ENCODE measurements at regions not wholly inside any gene's neighbourhood (a gene's known extent, or its start where the extent isn't known, plus 50 kb on each side); places are given as distances from the start of the nearest gene placed in this dataset.

DNA sequence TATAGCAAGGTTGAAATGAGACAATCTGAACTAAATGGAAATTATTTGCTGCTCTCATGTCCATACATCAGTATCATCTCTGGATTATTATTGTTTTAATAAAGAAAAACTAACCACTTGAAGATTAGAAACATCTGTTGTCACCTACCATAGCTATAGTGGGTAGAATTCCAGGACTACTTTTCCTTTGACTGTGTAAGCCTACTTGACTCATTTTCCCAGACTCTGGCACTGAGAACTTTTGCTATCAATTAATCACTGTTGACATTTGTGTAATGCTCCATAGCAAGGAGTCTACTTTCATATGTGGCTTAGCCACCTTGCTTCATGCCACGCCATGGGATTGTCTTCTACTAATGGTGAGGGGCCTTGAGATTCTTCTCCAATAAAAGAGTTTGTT, 59.9 kb upstream of the ARRDC3 start:
- DNase-seq (no peak), ATAC-seq (no peak)
- WGBS, 2 donors: 97% methylated on average over 1 of the region's 1 CpG
- intact Hi-C loops (cut with DNase I): no loop called here
- TF ChIP-seq, protein P1, sequence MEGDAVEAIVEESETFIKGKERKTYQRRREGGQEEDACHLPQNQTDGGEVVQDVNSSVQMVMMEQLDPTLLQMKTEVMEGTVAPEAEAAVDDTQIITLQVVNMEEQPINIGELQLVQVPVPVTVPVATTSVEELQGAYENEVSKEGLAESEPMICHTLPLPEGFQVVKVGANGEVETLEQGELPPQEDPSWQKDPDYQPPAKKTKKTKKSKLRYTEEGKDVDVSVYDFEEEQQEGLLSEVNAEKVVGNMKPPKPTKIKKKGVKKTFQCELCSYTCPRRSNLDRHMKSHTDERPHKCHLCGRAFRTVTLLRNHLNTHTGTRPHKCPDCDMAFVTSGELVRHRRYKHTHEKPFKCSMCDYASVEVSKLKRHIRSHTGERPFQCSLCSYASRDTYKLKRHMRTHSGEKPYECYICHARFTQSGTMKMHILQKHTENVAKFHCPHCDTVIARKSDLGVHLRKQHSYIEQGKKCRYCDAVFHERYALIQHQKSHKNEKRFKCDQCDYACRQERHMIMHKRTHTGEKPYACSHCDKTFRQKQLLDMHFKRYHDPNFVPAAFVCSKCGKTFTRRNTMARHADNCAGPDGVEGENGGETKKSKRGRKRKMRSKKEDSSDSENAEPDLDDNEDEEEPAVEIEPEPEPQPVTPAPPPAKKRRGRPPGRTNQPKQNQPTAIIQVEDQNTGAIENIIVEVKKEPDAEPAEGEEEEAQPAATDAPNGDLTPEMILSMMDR (IDR thresholded peaks at IDR 0.05): no peak
- no peaks in the 10 kb centered on the region for H3K36me3 ChIP-seq
- no peaks in the 10 kb centered on the region for H3K4me1 ChIP-seq
- no peak overlapping the region for H3K27ac ChIP-seq
- H3K9me3 ChIP-seq: peaks cover 0 to 5% (median 0%) of the 10 kb centered on the region in 11 donors
- H3K4me3 ChIP-seq: no peak overlapping the region
- no peaks in the 10 kb centered on the region for H3K27me3 ChIP-seq

DNA sequence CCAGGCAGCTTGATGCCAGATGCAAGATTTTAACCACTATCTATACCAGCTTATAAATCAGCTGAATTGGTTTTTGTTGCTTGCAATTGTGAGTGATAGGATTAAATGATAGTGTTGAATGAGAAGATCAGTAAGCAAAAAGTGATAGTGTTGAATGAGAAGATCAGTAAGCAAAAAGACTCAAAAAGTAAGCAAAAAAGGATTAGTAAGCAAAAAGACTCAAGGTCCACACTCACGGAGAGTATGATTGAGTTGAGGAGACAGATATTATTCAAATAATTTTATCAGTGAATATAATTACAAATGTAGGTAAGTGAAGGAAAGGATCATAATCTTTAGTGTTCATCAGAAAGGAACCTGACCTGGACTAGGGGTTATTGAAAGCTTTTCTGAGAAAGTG, 58.0 kb upstream of the ARRDC3 start:
- Histone ChIP-seq H3K27me3 (no peaks in the 10 kb centered on the region), H3K4me3 (no peak overlapping the region), H3K4me1 (no peaks in the 10 kb centered on the region), H3K36me3 (no peaks in the 10 kb centered on the region), H3K27ac (no peak overlapping the region), H3K9me3 (no peaks in the 10 kb centered on the region)
- DNase-seq (no peak), ATAC-seq (no peak)
- intact Hi-C loops (cut with DNase I): no loop called here
- TF ChIP-seq, protein P1 (IDR thresholded peaks at IDR 0.05): no peak
- 93 to 98% methylated on average over 1 of the region's 1 CpG for WGBS, 2 donors

DNA sequence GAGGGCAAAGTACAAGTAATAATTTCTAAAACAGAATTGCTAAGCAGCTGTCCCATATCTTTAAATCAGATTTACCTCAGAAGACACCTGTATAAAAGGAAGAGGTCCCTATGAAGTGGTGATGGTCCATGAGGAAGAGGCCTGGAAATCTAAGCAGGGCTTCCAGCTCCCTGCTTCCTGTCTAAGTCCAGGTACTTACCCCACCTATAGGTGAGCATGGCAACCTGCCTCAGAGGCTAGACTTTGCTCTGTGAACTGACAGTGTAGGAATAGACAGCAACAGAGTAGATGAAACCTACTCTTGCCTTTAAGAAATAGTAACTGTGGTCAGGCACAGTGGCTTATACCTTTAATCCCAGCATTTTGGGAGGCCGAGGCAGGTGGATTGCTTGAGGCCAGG, 55.8 kb upstream of the ARRDC3 start:
- Histone ChIP-seq H3K9me3 (no peaks in the 10 kb centered on the region), H3K4me1 (peaks cover 0 to 9% (median 0%) of the 10 kb centered on the region in 9 donors), H3K27me3 (no peaks in the 10 kb centered on the region), H3K4me3 (no peak overlapping the region), H3K27ac (no peak overlapping the region), H3K36me3 (no peaks in the 10 kb centered on the region)
- DNase-seq (no peak), ATAC-seq (no peak)
- TF ChIP-seq, protein P1 (IDR thresholded peaks at IDR 0.05): no peak
- 96 to 98% methylated on average over 1 of the region's 1 CpG for WGBS, 2 donors
- intact Hi-C loops (cut with DNase I): no loop called here

DNA sequence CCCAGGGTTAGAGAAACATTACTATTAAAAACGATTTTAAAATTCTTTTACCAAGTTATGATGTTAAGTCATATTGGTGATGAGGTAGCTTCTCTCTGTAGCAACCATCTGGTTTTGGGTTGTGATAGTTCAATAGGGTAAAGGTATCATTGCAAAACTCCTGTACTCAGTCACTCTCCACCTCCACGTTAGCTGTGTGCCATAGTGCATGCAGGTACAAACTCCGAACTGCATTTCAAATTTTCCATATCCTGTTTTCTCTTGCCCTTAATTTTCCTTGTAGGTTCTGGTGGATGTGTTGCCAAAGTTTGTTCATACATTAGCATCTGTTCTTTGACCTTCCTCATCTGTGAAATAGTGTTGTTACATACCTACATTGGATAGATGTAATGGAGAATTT, 53.1 kb upstream of the ARRDC3 start:
- Histone ChIP-seq H3K27me3 (no peaks in the 10 kb centered on the region), H3K4me1 (peaks cover 0 to 9% (median 0%) of the 10 kb centered on the region in 9 donors), H3K4me3 (no peak overlapping the region), H3K36me3 (no peaks in the 10 kb centered on the region), H3K27ac (no peak overlapping the region), H3K9me3 (no peaks in the 10 kb centered on the region)
- WGBS, 2 donors: 84 to 88% methylated on average over 3 of the region's 3 CpGs
- intact Hi-C loops (cut with DNase I): no loop called here
- ATAC-seq (no peak), DNase-seq (no peak)
- TF ChIP-seq, protein P1 (IDR thresholded peaks at IDR 0.05): no peak

DNA sequence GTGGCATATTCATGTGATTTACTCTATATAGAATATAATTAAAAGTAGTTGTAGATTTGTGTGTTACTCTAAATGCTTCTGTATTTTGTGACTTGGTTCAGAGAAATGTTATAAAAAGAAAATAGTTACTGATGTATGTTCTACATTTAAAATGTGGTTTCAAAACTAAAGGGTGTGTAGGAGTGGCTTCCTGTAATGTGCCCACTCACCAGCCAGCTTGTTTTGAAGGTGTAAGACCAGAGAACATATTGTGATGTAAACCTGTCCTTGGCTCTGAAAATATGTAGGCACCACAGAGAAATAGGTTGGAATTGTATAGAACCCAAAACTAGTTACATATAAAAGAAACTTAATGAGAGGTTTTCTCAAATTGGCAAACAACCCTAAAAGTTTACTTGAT, 51.2 kb upstream of the ARRDC3 start:
- Histone ChIP-seq H3K9me3 (peaks cover 0 to 4% (median 0%) of the 10 kb centered on the region in 11 donors), H3K4me1 (peaks cover 0 to 9% (median 0%) of the 10 kb centered on the region in 9 donors), H3K36me3 (no peaks in the 10 kb centered on the region), H3K27ac (peak overlapping the region in 1 of 10 donors; percentile 37), H3K27me3 (no peaks in the 10 kb centered on the region), H3K4me3 (no peak overlapping the region)
- ATAC-seq: no peak
- TF ChIP-seq, protein P1 (IDR thresholded peaks at IDR 0.05): no peak
- DNase-seq: no peak
- intact Hi-C loops (cut with DNase I): no loop called here

Measured in heart right ventricle (tissue), 16 donors.